SK-N-SH (cell line): ENCODE measurements at regions not wholly inside any gene's neighbourhood (a gene's known extent, or its start where the extent isn't known, plus 50 kb on each side); places are given as distances from the start of the nearest gene placed in this dataset.
"Not testable (repeated sequence)": the region's sequence is repeated elsewhere in the genome, so short reads cannot be mapped to it uniquely, and the experiment has no call there.

Experiments
- CTCF ChIP-seq: fragments of 200-600 bp; sonication (generic); IDR thresholded peaks from 2 replicates; pipeline ENCODE4 v1.6.1; 2017; ENCODE audit warnings: antibody characterized with exemption, mild to moderate bottlenecking, moderate library complexity
- MEF2A ChIP-seq: IDR thresholded peaks from 2 replicates; pipeline ENCODE4 v1.4.0; 2012; ENCODE audit warnings: low read depth, borderline replicate concordance
- RAD21 ChIP-seq: IDR thresholded peaks from 2 replicates; pipeline ENCODE4 v1.6.1; 2012; ENCODE audit warnings: mild to moderate bottlenecking, low read length

- TF ChIP-seq MEF2A, result not testable (repeated sequence)
- TF ChIP-seq CTCF, result peak; percentile 53
- peak; percentile 26 for TF ChIP-seq RAD21
Measured at GRCh38 chrX:98850639-98851038, 1559.4 kb downstream of the PCDH19 start.
